GM12878 (cell line): ENCODE measurements at regions not wholly inside any gene's neighbourhood (a gene's known extent, or its start where the extent isn't known, plus 50 kb on each side); places are given as distances from the start of the nearest gene placed in this dataset.

Experiments used
- ATAC-seq: fragments of 200-7000 bp; cut with Tn5 transposase; 3 replicates; pipeline ENCODE4 v1.9.1; 2020; ENCODE audit warnings: mild to moderate bottlenecking, moderate library complexity
- BruUV-seq: library from RNA; stranded (reverse); fragments of 400-500 nt; replicated peaks from 2 replicates; lab custom pipeline; 2021; lab: Mats Ljungman, UMichigan
- CTCF ChIA-PET: fragments of 300-600 bp; sonication (Branson Sonifier 250); formaldehyde crosslinking; extraction: SDS; loops from one replicate; lab custom pipeline; 2021; ENCODE audit warnings: inconsistent platforms; lab: Yijun Ruan, JAX
- POLR2A ChIA-PET: fragments of 350-600 bp; formaldehyde crosslinking; extraction: SDS; loops from one replicate; lab custom pipeline; 2021; ENCODE audit warnings: inconsistent platforms; lab: Charles Lee
- RAD21 ChIA-PET: fragments of 300-600 bp; sonication (Branson Sonifier 250); formaldehyde crosslinking; loops from one replicate; lab custom pipeline; 2023; ENCODE audit warnings: antibody characterized with exemption; ENCODE audit not compliant: unreplicated experiment; lab: Charles Lee
- SMC1A ChIA-PET: fragments of 300-600 bp; sonication (Branson Sonifier 250); formaldehyde crosslinking; loops from one replicate; lab custom pipeline; 2023; ENCODE audit not compliant: unreplicated experiment, uncharacterized antibody; lab: Charles Lee
- DNase-seq: peaks from one replicate; pipeline ENCODE4 v3.0.0-alpha.2; 2011; ENCODE audit warnings: low read depth, low spot score
- FAIRE-seq: peaks from 3 replicates; lab custom pipeline; 2011; peaks lifted over from hg19 to GRCh38; lab: Jason Lieb, UNC
- H2AFZ ChIP-seq: 2 replicates; pipeline ENCODE4 v1.6.0; 2011; ENCODE audit warnings: low read depth, low read length, control low read depth; ENCODE audit not compliant: control insufficient read depth
- H3K27ac ChIP-seq: 2 replicates; pipeline ENCODE4 v1.5.1; 2011; ENCODE audit warnings: control low read depth; ENCODE audit not compliant: control insufficient read depth, insufficient read depth
- H3K27me3 ChIP-seq, 2 experiments: replicated peaks in 1 of 2; 2 replicates each; pipeline versions ENCODE4 v1.6.0 to v1.6.1; 2011; ENCODE audit warnings: low read length in 1 of 2; ENCODE audit not compliant: control insufficient read depth in 2 of 2, insufficient read depth in 2 of 2
- H3K36me3 ChIP-seq, 2 experiments: 2 replicates each; pipeline ENCODE4 v1.5.1; 2011; ENCODE audit warnings: low read length in 1 of 2; ENCODE audit not compliant: control insufficient read depth in 2 of 2, insufficient read depth in 2 of 2
- H3K4me1 ChIP-seq: 2 replicates; pipeline ENCODE4 v1.6.1; 2011; ENCODE audit warnings: mild to moderate bottlenecking, low read length, moderate library complexity, mixed read lengths; ENCODE audit not compliant: control insufficient read depth, insufficient read depth
- H3K4me2 ChIP-seq: 2 replicates; pipeline ENCODE4 v1.6.0; 2011; ENCODE audit warnings: control low read depth; ENCODE audit not compliant: control insufficient read depth, insufficient read depth
- H3K4me3 ChIP-seq: fragments of 200-600 bp; sonication (generic); 2 replicates; pipeline ENCODE4 v1.5.1; 2016
- H3K79me2 ChIP-seq: 2 replicates; pipeline ENCODE4 v1.6.0; 2011; ENCODE audit warnings: low read length; ENCODE audit not compliant: control insufficient read depth, insufficient read depth
- H3K9ac ChIP-seq: 2 replicates; pipeline ENCODE4 v1.8.0; 2011; ENCODE audit warnings: low read length, control low read depth, mixed read lengths; ENCODE audit not compliant: control insufficient read depth, insufficient read depth
- H3K9me3 ChIP-seq: replicated peaks from 3 replicates; pipeline ENCODE4 v1.5.1; 2011; ENCODE audit warnings: mild to moderate bottlenecking, low read length; ENCODE audit not compliant: control insufficient read depth, insufficient read depth
- H4K20me1 ChIP-seq: 2 replicates; pipeline ENCODE4 v1.6.0; 2011; ENCODE audit not compliant: control insufficient read depth, insufficient read depth
- CEBPB ChIP-seq, 2 experiments: fragments of 150-350 bp in 1 of 2; IDR thresholded peaks; 2 replicates each; pipeline ENCODE4 v1.6.1; 2012 to 2014; ENCODE audit warnings: low read depth in 2 of 2, low read length in 2 of 2, borderline replicate concordance in 1 of 2, inconsistent platforms in 1 of 2
- CHD4 ChIP-seq: fragments of 200-600 bp; sonication (generic); IDR thresholded peaks from 2 replicates; pipeline ENCODE4 v1.6.1; 2016; ENCODE audit warnings: mild to moderate bottlenecking
- EED ChIP-seq: sonication (generic); IDR thresholded peaks from 2 replicates; pipeline ENCODE4 v1.6.1; 2016; ENCODE audit warnings: antibody characterized with exemption, low read depth
- ESRRA ChIP-seq: IDR thresholded peaks from 2 replicates; pipeline ENCODE4 v1.6.1; 2012; ENCODE audit warnings: mild to moderate bottlenecking, low read length, improper control_type of control experiment
- FOS ChIP-seq: IDR thresholded peaks from 3 replicates; pipeline ENCODE4 v1.6.1; 2011; ENCODE audit warnings: borderline replicate concordance; ENCODE audit not compliant: insufficient read length; ENCODE audit errors: extremely low read depth
- IRF3 ChIP-seq: fragments of 450-650 bp; IDR thresholded peaks from 2 replicates; pipeline ENCODE4 v1.6.1; 2014; ENCODE audit warnings: mild to moderate bottlenecking
- MEF2A ChIP-seq: IDR thresholded peaks from 2 replicates; pipeline ENCODE4 v1.6.1; 2011; ENCODE audit warnings: low read depth, mild to moderate bottlenecking, low read length, moderate library complexity; ENCODE audit not compliant: insufficient read depth
- MLLT1 ChIP-seq: fragments of 450-650 bp; IDR thresholded peaks from 2 replicates; pipeline ENCODE4 v1.6.1; 2016; ENCODE audit warnings: mild to moderate bottlenecking
- MYC ChIP-seq: IDR thresholded peaks from 2 replicates; pipeline ENCODE4 v1.6.1; 2011; ENCODE audit warnings: mild to moderate bottlenecking, low read length, moderate library complexity, inconsistent platforms; ENCODE audit not compliant: insufficient read depth, insufficient replicate concordance, insufficient read length, severe bottlenecking
- NBN ChIP-seq: fragments of 450-650 bp; IDR thresholded peaks from 2 replicates; pipeline ENCODE4 v1.6.1; 2016
- NR2C2 ChIP-seq: IDR thresholded peaks from 2 replicates; pipeline ENCODE4 v1.6.1; 2011; ENCODE audit warnings: borderline replicate concordance, low read depth; ENCODE audit not compliant: control insufficient read depth, insufficient read length
- PML ChIP-seq: IDR thresholded peaks from 2 replicates; pipeline ENCODE4 v1.6.1; 2012; ENCODE audit warnings: low read length, inconsistent platforms
- RAD51 ChIP-seq: fragments of 450-650 bp; IDR thresholded peaks from 2 replicates; pipeline ENCODE4 v1.6.1; 2016; ENCODE audit warnings: moderate library complexity, mild to moderate bottlenecking, inconsistent platforms
- SIN3A ChIP-seq: IDR thresholded peaks from 2 replicates; pipeline ENCODE4 v1.6.1; 2012; ENCODE audit warnings: low read depth, low read length, improper control_type of control experiment
- SMAD1 ChIP-seq: fragments of 450-650 bp; IDR thresholded peaks from 2 replicates; pipeline ENCODE4 v1.6.1; 2018; ENCODE audit warnings: mild to moderate bottlenecking, low read depth; ENCODE audit not compliant: partially characterized antibody
- SP1 ChIP-seq: IDR thresholded peaks from one replicate; pipeline ENCODE4 v1.6.1; 2011; ENCODE audit warnings: low read depth, low read length
- YY1 ChIP-seq: IDR thresholded peaks from 2 replicates; pipeline ENCODE4 v1.6.1; 2011; ENCODE audit warnings: low read depth, mild to moderate bottlenecking, low read length
- ZNF274 ChIP-seq: IDR thresholded peaks from one replicate; pipeline ENCODE4 v1.8.0; 2011; ENCODE audit not compliant: insufficient read length, insufficient read depth
- WGBS: methylation state at CpG from one replicate; pipeline ENCODE4 v1.1.6; 2016; ENCODE audit warnings: low lambda C conversion rate; ENCODE audit not compliant: insufficient replicate concordance, insufficient coverage; ENCODE audit errors: missing lambda C conversion rate; 5-methylcytosine and 5-hydroxymethylcytosine counted together
- in situ Hi-C: fragments of 300-500 bp; cut with MboI; formaldehyde crosslinking; loops from 9 replicates; pipeline ENCODE4 v1.14.3; 2018; ENCODE audit warnings: mixed read lengths
- intact Hi-C: fragments of 100-400 bp; cut with micrococcal nuclease; formaldehyde crosslinking; loops from one replicate; pipeline ENCODE4 v1.14.2; 2022; ENCODE audit not compliant: unreplicated experiment

- in situ Hi-C loops (no loop called here), intact Hi-C loops (no loop called here)
- H2AFZ ChIP-seq: no peak overlapping the region
- no peak overlapping the region for H3K27ac ChIP-seq
- SMC1A ChIA-PET: no interaction called here
- RAD21 ChIA-PET: no interaction called here
- H3K36me3 ChIP-seq: no peaks in the 10 kb centered on the region
- H3K9me3 ChIP-seq: no peaks in the 10 kb centered on the region
- 8% methylated on average over 1 of the region's 1 CpG for WGBS
- no peaks in the 10 kb centered on the region for H3K79me2 ChIP-seq
- no peak for FAIRE-seq
- H3K4me2 ChIP-seq: no peak overlapping the region
- no peak for ATAC-seq
- TF ChIP-seq SIN3A (no peak), RAD51 (no peak), ESRRA (no peak), ZNF274 (no peak), MYC (no peak), NBN (no peak), SMAD1 (no peak), PML (no peak), FOS (no peak), MEF2A (no peak), YY1 (no peak), MLLT1 (no peak), SP1 (no peak), CEBPB (IDR thresholded peaks at IDR 0.05; ENCODE audit: borderline replicate concordance in 1 of 2, low read depth in 2 of 2, low read length in 2 of 2) (no peak), NR2C2 (no peak), EED (no peak), CHD4 (no peak), IRF3 (no peak)
- POLR2A ChIA-PET: no interaction called here
- DNase-seq: no peak
- CTCF ChIA-PET: no interaction called here
- no peaks in the 10 kb centered on the region; a peak in 1 of 4 replicates for H3K27me3 ChIP-seq
- H3K4me3 ChIP-seq: no peak overlapping the region
- BruUV-seq: no TSS peak
- H3K4me1 ChIP-seq: no peaks in the 10 kb centered on the region
- no peak overlapping the region for H3K9ac ChIP-seq
- H4K20me1 ChIP-seq: no peaks in the 10 kb centered on the region
Observed at GRCh38 chr3:18765662-18766061, 340.5 kb upstream of the SATB1 start.
